ENCODE measurements at regions not wholly inside any gene's neighbourhood (a gene's known extent, or its start where the extent isn't known, plus 50 kb on each side); places are given as distances from the start of the nearest gene placed in this dataset.
"Not testable (repeated sequence)": the region's sequence is repeated elsewhere in the genome, so short reads cannot be mapped to it uniquely, and the experiment has no call there.

DNA sequence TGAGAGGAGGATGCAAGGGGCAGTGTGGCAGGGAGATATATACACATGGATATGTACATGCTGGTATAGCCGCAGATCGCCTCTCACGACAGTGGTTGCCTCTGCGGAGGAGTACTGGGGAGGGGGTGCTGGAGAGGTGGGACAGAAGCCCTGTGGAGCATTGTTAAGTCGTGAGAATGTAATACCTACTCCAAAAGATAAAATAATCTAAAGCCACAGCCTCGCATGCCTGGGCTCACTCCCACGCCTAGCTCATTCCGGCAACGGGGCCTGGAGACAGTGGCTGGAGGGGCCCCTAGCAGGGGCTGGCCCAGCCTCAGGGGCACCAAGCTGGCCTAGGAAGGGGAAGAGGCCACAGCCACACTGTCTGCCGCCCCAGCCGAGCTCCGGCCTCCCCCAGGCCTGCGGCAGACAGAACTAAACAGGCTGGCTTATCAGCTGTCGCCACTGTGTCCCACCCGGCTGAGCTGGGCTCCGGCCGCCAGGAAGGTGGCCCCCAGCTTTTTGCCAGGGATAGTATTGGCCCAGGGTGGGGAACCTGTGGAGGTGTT, 65.1 kb upstream of the LCTL start:
- H3K27me3 Mint-ChIP-seq (ENCODE audit: low read depth): peaks cover 7% of the 10 kb centered on the region
- H3K36me3 Mint-ChIP-seq (ENCODE audit: low read depth): no peaks in the 10 kb centered on the region
- H3K4me3 Mint-ChIP-seq: no peak overlapping the region
- no peaks in the 10 kb centered on the region for H3K4me1 Mint-ChIP-seq (ENCODE audit: low read depth)
- no peaks in the 10 kb centered on the region for H3K9me3 Mint-ChIP-seq
- H3K27ac Mint-ChIP-seq: no peak overlapping the region

DNA sequence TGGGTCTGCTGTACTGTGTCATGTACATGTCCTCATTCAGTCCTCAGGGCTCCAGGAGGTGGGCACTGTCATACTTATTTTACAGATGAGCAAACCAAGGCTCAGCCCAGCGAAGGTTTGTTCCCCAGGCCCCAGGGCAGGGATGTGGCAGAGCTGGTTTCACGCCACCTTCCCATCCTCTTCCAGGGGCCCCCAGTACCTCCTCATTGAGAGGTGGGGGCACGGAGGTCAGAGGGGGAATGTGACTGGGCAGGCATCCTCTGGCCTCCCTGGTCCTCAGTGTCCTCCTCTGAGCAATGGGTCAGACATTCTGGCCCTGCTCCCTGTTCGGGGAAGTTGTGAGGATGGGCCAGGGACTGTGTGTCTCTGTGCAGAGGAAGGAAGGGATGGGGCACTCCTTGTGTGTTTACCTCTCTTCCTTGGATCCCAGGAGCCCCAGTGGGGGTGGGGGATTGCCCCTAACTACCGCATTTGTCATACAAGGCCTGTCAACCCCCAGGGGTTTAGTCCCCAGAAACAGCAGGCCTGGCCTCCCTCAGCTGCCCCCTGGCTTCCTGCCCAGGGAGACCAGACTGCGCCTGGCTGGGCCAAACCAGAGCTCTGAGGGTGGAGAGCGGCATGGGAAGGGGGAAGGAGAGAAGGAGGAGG, 65.9 kb upstream of the LCTL start:
- Mint-ChIP-seq H3K27ac (no peak overlapping the region), H3K36me3 (ENCODE audit: low read depth) (no peaks in the 10 kb centered on the region), H3K27me3 (ENCODE audit: low read depth) (peaks cover 7% of the 10 kb centered on the region), H3K4me1 (ENCODE audit: low read depth) (no peaks in the 10 kb centered on the region), H3K9me3 (no peaks in the 10 kb centered on the region), H3K4me3 (no peak overlapping the region)

DNA sequence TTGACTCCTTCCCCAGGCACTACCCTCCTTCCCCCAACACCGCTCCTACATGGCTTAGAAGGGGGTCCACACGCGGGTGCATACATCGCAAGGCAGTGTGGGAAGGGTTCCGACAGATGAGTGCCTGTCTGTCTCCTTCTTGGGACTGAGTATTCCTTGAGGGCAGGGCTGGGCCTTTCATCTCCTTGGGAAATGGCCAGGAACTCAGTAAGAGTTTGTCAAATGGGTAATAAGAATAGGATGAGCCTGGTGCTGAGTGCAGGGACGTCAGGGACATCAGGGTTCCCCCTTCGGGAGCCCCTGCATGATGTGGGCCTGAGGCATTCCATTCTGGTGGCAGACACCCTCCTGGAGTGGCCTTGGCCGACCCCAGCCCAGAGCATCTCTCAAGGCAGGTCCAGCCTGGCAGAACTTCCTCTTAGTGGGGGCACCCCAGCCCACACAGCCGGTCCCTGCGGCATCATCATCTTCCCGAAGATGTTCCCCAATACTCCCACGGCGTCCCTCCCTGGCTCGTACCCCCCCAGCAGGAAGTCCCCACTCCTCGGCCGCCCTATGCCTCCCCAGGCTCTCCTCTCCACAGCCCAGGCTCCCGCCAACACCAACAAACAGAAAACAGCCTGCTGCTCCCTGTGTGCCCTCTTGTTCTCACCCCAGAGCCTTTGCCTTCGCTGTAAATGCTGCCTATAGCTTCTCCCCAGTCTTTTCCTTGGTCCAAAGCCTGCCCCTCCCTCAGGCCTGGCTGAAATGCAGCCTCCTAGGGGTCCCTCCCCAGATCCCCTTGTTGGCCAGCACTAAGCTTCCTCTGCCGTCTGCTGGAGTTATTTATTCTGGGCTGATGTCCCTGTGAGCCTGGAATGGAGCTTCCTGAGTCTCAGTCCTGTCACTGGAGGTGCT, 67.5 kb upstream of the LCTL start:
- Mint-ChIP-seq H3K9me3 (no peaks in the 10 kb centered on the region), H3K36me3 (ENCODE audit: low read depth) (no peaks in the 10 kb centered on the region), H3K27ac (peak overlapping the region; percentile 23), H3K4me1 (ENCODE audit: low read depth) (peaks cover 5% of the 10 kb centered on the region), H3K4me3 (no peak overlapping the region), H3K27me3 (ENCODE audit: low read depth) (peaks cover 7% of the 10 kb centered on the region)

DNA sequence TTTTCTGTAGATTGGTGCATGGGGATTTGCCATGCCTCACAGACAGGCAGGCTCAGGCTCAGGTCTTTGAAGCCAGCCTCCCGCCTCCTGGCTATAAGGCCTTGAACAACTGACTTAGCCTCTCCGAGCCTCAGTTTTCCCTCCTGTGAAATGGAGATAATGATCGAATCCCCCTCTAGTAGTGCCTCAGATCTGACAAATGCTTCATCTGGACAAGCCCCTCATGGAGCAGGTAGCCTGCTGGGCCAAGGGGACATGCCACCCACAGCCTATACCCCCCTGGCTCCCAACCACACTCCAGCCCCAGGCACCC, 68.1 kb upstream of the LCTL start:
- Mint-ChIP-seq H3K4me1 (ENCODE audit: low read depth) (peaks cover 10% of the 10 kb centered on the region), H3K9me3 (no peaks in the 10 kb centered on the region), H3K36me3 (ENCODE audit: low read depth) (no peaks in the 10 kb centered on the region), H3K4me3 (no peak overlapping the region), H3K27me3 (ENCODE audit: low read depth) (peaks cover 1% of the 10 kb centered on the region), H3K27ac (peak overlapping the region; percentile 23)

DNA sequence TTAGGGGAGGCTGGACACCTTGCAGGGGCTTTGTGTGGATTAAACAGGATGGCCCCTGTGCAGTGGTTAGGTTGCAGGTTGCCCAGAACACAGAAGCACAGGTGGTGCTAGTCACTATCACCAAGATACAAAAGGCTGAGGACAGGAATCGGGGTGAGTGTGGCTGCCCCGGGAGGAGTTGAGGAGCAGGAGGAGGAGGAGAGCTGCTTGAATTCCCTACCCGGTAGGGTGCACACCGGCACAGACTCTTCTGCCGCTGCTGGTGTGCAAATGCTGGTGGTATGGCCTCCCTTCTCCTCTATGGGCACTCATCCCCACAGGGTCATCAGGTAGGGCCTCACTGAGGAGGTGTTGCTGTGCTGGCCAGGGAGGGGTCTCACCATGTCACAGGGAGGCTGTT, 67.5 kb upstream of the SMAD6 start:
- no peaks in the 10 kb centered on the region for H3K36me3 Mint-ChIP-seq (ENCODE audit: low read depth)
- H3K9me3 Mint-ChIP-seq: no peaks in the 10 kb centered on the region
- H3K27ac Mint-ChIP-seq: no peak overlapping the region
- H3K4me1 Mint-ChIP-seq (ENCODE audit: low read depth): peaks cover 11% of the 10 kb centered on the region
- no peaks in the 10 kb centered on the region for H3K27me3 Mint-ChIP-seq (ENCODE audit: low read depth)
- no peak overlapping the region for H3K4me3 Mint-ChIP-seq

DNA sequence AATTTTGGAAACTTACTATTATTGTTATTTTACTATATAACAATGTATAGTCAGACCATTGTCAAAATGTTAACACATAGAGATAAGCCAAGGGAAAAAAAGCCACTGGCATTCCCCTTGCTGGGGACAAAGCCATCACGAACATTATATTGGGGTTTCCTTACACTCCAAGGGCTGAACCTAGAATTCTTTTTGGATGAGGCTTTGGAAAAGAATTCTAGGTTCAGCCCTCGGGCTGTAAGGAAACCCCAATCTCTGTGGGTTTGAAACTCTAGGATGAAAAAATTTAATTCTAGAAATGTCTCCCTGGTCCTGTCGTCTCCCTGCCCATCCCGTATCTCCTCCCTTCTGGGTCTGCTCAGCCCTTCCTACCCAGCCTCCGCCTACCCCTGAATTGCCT, 67.0 kb upstream of the SMAD6 start:
- H3K4me3 Mint-ChIP-seq: no peak overlapping the region
- no peaks in the 10 kb centered on the region for H3K9me3 Mint-ChIP-seq
- no peaks in the 10 kb centered on the region for H3K27me3 Mint-ChIP-seq (ENCODE audit: low read depth)
- H3K4me1 Mint-ChIP-seq (ENCODE audit: low read depth): peaks cover 11% of the 10 kb centered on the region
- no peak overlapping the region for H3K27ac Mint-ChIP-seq
- H3K36me3 Mint-ChIP-seq (ENCODE audit: low read depth): no peaks in the 10 kb centered on the region

DNA sequence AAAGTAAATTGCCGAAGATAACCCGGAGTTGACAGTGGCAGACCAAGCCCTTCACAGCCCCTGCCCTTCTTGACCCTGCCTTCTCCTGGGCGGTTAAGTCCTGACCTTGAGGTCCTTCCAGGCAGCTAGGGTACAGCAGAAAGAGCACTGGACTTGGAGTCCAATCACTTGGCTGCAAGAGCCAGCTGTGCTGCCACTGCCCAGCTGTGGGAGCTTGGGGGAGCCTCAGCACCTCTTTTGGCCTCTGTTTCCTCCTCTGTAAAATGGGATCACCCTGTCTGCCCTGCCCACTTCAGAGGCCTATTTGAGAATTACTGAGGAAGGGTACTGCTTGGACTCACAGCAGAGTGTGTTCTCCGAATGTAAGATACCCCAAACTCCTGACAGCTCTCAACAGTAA, 66.2 kb upstream of the SMAD6 start:
- H3K4me3 Mint-ChIP-seq: no peak overlapping the region
- peaks cover 11% of the 10 kb centered on the region for H3K4me1 Mint-ChIP-seq (ENCODE audit: low read depth)
- H3K36me3 Mint-ChIP-seq (ENCODE audit: low read depth): no peaks in the 10 kb centered on the region
- H3K9me3 Mint-ChIP-seq: no peaks in the 10 kb centered on the region
- no peaks in the 10 kb centered on the region for H3K27me3 Mint-ChIP-seq (ENCODE audit: low read depth)
- H3K27ac Mint-ChIP-seq: no peak overlapping the region

DNA sequence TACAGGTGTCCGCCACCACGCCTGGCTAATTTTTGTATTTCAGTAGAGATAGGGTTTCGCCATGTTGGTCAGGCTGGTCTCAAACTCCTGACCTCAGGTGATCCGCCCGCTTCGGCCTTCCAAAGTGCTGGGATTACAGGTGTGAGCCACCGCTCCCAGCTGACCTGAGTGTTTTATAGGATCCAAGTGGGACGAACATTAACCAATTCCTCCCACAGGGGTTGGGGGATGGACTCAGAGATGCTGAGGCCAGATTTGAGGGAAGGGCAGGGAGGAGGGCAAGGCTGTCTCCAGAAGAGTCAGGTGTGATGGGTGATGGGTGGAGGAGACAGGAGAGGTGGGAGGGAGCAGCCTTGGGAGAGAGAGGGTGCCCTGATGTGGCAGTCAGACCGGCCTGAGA, 65.0 kb upstream of the SMAD6 start:
- H3K4me1 Mint-ChIP-seq (ENCODE audit: low read depth): peaks cover 11% of the 10 kb centered on the region
- not testable (repeated sequence) for H3K36me3 Mint-ChIP-seq (ENCODE audit: low read depth); H3K4me3 Mint-ChIP-seq; H3K9me3 Mint-ChIP-seq; H3K27ac Mint-ChIP-seq; H3K27me3 Mint-ChIP-seq (ENCODE audit: low read depth)

DNA sequence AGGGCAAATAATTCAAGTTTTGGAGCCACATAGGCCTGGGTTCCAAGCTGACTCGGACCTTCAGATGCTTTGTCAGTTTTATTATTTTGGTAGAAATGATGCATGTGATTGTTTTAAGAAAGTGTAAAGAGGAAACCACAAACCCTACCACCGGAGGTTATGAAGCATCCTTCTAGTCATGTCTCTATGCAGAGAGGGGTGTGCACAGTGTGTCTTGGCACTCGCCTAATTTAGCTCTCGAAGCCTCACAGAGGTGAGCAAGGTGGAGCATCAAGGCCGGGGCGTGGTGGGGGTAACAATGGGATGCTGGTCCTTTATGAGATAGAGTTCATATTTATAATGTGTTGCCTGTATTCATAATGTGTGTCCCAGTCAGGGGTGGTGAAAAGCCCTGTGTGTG, 63.7 kb upstream of the SMAD6 start:
- Mint-ChIP-seq H3K4me3 (no peak overlapping the region), H3K4me1 (ENCODE audit: low read depth) (peaks cover 11% of the 10 kb centered on the region), H3K27me3 (ENCODE audit: low read depth) (no peaks in the 10 kb centered on the region), H3K27ac (no peak overlapping the region), H3K36me3 (ENCODE audit: low read depth) (no peaks in the 10 kb centered on the region), H3K9me3 (no peaks in the 10 kb centered on the region)

DNA sequence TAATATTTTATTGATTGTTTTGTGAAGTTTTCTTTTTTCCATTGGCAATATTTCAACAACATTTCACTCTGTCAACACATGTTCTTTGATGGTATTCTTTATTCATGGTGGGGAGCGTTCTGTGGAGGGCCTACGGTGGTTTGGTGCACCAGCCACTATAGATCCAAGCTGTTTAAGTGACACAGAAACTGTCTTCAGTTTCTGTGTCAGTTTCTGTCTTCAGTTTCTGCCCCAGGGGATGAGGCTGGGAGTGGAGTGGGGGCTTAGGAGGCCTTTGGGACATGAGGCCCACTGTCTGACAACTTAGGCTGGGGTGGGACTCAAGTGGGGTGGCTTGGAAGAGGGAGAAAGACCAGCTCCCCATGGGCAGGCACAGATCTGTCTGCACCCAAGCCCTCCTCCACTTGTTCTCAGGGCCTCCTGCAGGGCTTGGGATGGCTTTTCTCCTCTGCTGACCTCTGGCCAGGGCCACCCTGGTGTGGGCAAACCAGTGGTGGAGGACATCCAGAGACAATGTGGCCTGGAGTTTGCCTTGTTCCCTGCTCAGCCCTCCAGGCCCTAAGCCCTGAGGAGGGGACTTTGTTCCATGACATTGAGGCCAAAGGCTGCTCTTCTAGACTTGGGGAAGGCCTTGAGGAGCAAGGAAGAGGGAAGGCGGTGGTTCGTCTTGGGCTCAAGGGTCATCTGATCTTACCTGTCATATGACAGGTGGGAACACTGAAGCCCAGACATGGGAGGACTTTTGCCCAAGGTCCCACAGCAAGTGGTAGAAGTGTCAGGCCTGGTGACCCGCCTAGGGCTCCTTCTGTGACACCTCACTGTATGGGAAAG, 60.3 kb upstream of the SMAD6 start:
- no peak overlapping the region for H3K27ac Mint-ChIP-seq
- peaks cover 11% of the 10 kb centered on the region for H3K4me1 Mint-ChIP-seq (ENCODE audit: low read depth)
- H3K4me3 Mint-ChIP-seq: no peak overlapping the region
- no peaks in the 10 kb centered on the region for H3K36me3 Mint-ChIP-seq (ENCODE audit: low read depth)
- H3K9me3 Mint-ChIP-seq: no peaks in the 10 kb centered on the region
- no peaks in the 10 kb centered on the region for H3K27me3 Mint-ChIP-seq (ENCODE audit: low read depth)

DNA sequence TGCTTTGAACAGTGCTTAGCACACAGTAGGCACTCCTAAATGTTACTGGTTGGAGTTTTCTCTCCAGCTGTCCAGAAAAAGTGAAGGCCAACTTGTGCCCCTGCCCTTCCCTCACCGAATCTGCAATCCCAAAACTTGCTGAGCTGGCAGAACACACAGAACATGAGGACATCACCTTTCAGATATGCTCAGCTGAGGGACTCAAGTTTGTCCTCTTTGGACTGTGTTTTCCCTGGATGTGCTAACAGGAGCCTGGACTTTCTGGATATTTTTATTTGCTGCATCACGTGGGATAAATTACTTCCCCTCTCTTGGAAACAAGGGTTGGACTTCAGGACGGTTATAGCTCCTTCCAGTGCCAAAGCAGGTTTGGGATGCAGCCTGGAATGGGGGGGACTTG, 59.5 kb upstream of the SMAD6 start:
- no peaks in the 10 kb centered on the region for H3K9me3 Mint-ChIP-seq
- no peak overlapping the region for H3K4me3 Mint-ChIP-seq
- H3K27me3 Mint-ChIP-seq (ENCODE audit: low read depth): no peaks in the 10 kb centered on the region
- H3K27ac Mint-ChIP-seq: no peak overlapping the region
- H3K4me1 Mint-ChIP-seq (ENCODE audit: low read depth): peaks cover 11% of the 10 kb centered on the region
- no peaks in the 10 kb centered on the region for H3K36me3 Mint-ChIP-seq (ENCODE audit: low read depth)

DNA sequence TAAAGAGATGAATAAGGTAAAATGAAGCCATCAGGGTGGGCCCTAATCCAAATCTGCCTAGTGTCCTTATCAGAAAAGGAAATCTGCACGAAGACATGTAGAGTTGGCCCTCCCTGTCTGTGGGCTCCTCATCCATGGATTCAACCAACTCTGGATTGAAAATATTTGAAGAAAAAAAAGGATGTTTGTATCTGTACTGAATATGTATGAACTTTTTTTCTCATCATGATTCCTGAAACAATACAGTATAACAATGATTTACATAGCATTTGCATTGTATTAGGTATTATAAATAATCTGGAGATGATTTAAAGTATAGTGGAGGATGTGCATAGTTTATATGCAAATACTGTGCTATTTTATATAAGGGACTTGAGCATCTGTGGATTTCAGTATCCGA, 59.0 kb upstream of the SMAD6 start:
- Mint-ChIP-seq H3K27ac (no peak overlapping the region), H3K9me3 (no peaks in the 10 kb centered on the region), H3K4me3 (no peak overlapping the region), H3K27me3 (ENCODE audit: low read depth) (no peaks in the 10 kb centered on the region), H3K36me3 (ENCODE audit: low read depth) (no peaks in the 10 kb centered on the region), H3K4me1 (ENCODE audit: low read depth) (peaks cover 8% of the 10 kb centered on the region)

DNA sequence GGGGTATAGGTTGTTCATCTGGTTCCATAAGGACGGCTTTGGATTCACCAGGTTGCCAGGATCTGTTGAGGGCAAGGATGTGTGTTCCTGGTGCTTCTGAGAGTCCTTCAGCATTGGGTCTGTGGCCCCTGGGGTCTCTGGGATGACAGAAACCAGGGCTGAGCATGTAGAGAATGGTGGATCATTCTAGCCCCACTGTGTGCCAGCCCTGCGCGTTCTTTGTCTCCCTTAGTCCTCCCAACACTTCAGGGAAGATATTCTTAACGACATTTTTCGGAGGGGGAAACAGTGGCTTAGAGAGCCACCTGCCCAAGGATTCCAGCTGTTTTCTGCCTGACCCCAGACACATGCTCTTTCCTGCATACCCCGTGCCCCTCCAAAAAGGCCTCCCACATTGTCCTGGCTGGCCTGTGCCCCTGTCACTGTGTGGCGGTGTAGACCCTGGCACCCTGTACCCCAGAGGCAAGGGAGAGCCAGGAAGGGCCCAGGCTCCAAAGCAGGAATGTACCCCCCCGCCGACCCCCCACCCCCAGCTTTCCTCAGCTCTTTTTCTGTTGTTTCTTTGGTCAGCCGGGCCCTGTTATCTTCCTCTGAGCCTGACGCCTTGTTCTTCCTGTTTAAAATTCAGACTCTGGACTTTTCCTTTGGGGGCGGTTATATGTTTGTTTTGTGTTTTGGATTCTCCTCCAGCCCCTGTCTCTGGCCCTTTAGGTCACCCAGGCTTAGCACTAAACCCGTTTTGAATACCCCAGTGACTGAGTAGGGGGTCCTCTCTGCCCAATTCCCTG, 57.8 kb upstream of the SMAD6 start:
- Mint-ChIP-seq H3K9me3 (no peaks in the 10 kb centered on the region), H3K36me3 (ENCODE audit: low read depth) (no peaks in the 10 kb centered on the region), H3K27me3 (ENCODE audit: low read depth) (no peaks in the 10 kb centered on the region), H3K4me1 (ENCODE audit: low read depth) (no peaks in the 10 kb centered on the region), H3K27ac (no peak overlapping the region), H3K4me3 (no peak overlapping the region)

DNA sequence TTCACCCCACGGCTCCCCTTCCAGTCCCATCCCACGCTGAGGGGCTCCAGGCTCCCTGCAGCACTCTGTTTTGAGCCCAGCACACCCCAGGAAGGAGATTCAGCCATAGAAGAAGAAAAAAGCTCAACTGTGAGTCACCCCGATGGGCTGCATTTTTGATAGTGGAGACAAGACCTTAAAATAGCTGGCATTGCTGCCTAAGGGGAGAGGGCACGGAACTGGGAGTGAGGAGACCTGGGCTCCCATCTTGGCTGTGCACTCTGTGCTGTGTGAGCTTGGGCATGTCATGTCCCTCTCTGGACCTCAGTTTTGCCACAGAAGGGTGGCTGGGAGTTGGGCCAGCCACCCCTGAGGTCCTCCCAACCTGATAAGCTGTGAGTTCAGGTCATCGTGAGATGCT, 57.2 kb upstream of the SMAD6 start:
- H3K9me3 Mint-ChIP-seq: no peaks in the 10 kb centered on the region
- H3K27ac Mint-ChIP-seq: no peak overlapping the region
- no peak overlapping the region for H3K4me3 Mint-ChIP-seq
- H3K27me3 Mint-ChIP-seq (ENCODE audit: low read depth): no peaks in the 10 kb centered on the region
- H3K4me1 Mint-ChIP-seq (ENCODE audit: low read depth): no peaks in the 10 kb centered on the region
- H3K36me3 Mint-ChIP-seq (ENCODE audit: low read depth): no peaks in the 10 kb centered on the region
